Astrocyte of the spinal cord (primary cell): ENCODE measurements at regions not wholly inside any gene's neighbourhood (a gene's known extent, or its start where the extent isn't known, plus 50 kb on each side); places are given as distances from the start of the nearest gene placed in this dataset.

Experiments used
- DNase-seq: peaks from one replicate; pipeline ENCODE4 v3.0.0; 2011; ENCODE audit warnings: low read depth, low spot score
- H3K4me3 ChIP-seq: 2 replicates; pipeline ENCODE4 v1.5.1; 2011; ENCODE audit warnings: low read depth, mild to moderate bottlenecking, low read length, moderate library complexity
- CTCF ChIP-seq: IDR thresholded peaks from 2 replicates; pipeline ENCODE4 v1.5.1; 2012; ENCODE audit warnings: low read depth, mild to moderate bottlenecking, low read length, inconsistent platforms
- in situ Hi-C: cut with HindIII; loops from 2 replicates; pipeline ENCODE4 v1.10.0; 2017; ENCODE audit warnings: low sequenced_read_pairs

DNA sequence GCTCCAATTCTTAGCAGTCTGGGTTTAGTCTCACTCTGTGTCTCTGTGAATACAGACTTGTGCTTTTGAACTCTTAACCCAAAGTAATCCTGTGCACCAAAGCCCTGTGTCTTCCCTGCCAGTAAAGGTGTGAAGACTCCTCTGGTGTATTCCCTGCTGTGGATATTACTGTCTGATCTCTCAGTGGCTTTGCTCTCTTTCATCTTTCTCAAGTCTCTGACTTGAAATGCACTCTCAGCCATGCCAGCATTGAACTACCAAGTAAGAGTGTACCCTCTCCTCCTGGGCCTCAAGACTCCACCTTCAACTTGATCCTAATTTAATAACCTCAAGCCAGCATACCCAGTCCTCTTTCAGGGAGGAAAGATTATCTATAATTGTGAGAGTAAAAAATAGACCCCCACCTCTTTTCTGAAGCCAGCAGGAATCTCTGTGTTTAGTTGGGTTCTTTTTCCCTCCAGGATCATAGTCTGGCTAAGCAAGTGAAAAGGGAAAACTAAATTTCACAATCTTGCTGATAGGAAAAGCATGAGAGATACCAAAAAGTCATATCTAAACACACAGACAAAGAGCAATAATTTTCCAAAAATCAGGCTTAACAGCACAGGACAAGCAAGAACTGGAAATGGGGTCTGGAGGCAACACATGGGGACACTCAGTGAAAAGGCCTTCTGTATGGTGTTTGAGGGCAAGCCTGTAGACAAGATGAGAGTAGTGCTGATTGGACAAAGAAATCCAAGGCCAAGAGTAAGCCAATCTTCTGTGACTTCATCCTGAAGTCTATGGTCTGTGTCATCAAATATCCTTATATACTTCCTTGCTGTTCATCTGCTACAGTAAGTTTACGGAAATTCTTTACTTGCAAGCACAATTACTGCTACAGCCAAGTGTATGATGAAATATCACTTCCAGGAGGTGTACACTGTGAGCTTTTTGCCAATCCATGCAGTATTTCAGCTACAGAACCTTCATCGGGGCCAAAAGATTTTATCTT is 296.1 kb upstream of the TGFBR2 start:
- DNase-seq: no peak
- no peak for TF ChIP-seq CTCF

GRCh38 chr3:30311781-30312180 is 294.6 kb upstream of the TGFBR2 start:
- in situ Hi-C loops: no loop called here
- no peak for DNase-seq
- no peak for TF ChIP-seq CTCF

More for the DNA sequence above, 296.1 kb upstream of the TGFBR2 start:
- in situ Hi-C loops: no loop called here
- H3K4me3 ChIP-seq: no peak overlapping the region

GRCh38 chr3:30313840-30314239 is 292.6 kb upstream of the TGFBR2 start:
- no peak for TF ChIP-seq CTCF
- in situ Hi-C loops: no loop called here
- H3K4me3 ChIP-seq: no peak overlapping the region
- DNase-seq: no peak

More at GRCh38 chr3:30311781-30312180, 294.6 kb upstream of the TGFBR2 start:
- H3K4me3 ChIP-seq: no peak overlapping the region

DNA sequence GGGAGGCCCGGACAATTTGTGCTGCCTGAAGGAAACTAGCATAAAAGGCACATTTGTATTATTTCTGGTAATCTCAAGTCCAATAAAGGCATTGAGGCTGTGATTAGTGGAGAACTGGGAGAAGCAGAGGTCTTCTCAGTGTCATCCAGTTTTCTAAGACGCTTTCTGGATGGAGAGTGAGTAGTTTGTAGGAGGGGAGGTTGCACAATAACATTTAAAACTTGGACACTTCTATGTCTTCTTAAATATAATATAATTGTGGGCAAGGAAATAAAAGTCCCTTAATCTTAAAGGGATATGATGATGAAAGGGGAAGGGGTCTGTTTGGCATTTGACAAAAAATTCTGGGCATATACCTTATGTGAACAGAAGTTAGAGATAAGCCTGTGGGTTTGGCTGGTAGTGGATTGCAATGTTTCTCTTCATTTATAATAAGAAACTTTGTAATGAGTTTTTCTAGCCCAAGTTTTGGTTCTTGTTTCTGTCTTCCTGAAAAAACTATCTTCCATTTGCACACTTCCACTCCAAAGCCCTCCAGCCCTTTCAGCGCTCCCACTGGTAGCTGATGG is 291.6 kb upstream of the TGFBR2 start:
- TF ChIP-seq CTCF: no peak
- in situ Hi-C loops: no loop called here
- no peak overlapping the region for H3K4me3 ChIP-seq

GRCh38 chr3:30315447-30315846 is 291.0 kb upstream of the TGFBR2 start:
- no peak overlapping the region for H3K4me3 ChIP-seq
- no peak for DNase-seq
- TF ChIP-seq CTCF: no peak
- in situ Hi-C loops: no loop called here

More for the DNA sequence above, 291.6 kb upstream of the TGFBR2 start:
- no peak for DNase-seq

GRCh38 chr3:30317561-30317960 is 288.8 kb upstream of the TGFBR2 start:
- no peak overlapping the region for H3K4me3 ChIP-seq
- DNase-seq: no peak
- no peak for TF ChIP-seq CTCF
- in situ Hi-C loops: no loop called here
